Gastrocnemius medialis (tissue), 4 donors: ENCODE measurements at regions not wholly inside any gene's neighbourhood (a gene's known extent, or its start where the extent isn't known, plus 50 kb on each side); places are given as distances from the start of the nearest gene placed in this dataset.

Source experiments
- CTCF ChIP-seq, 5 experiments: fragments of 450-650 bp in 3 of 5; fragments of 200-600 bp in 2 of 5; sonication (generic) in 2 of 5; IDR thresholded peaks in 4 of 5; conservative IDR thresholded peaks in 1 of 5; 1 replicate in 4 of 5; 2 replicates in 1 of 5; pipeline ENCODE4 v1.5.1; 2016 to 2019; ENCODE audit warnings: antibody characterized with exemption in 5 of 5, mild to moderate bottlenecking in 3 of 5, moderate library complexity in 3 of 5
- POLR2A ChIP-seq, 2 donors: fragments of 450-650 bp; IDR thresholded peaks; one replicate each; pipeline ENCODE4 v1.6.1; 2017; ENCODE audit warnings: antibody characterized with exemption in 2 of 2, mild to moderate bottlenecking in 2 of 2, moderate library complexity in 2 of 2

GRCh38 chr6:66161546-66162108 lies 454.6 kb upstream of the EYS start:
- TF ChIP-seq CTCF (IDR thresholded peaks at IDR 0.05 in 4 of 5, conservative IDR thresholded peaks at IDR 0.05 in 1 of 5) (no peak), POLR2A (IDR thresholded peaks at IDR 0.05) (no peak)
